Type B pancreatic cell (in vitro differentiated cells): ENCODE measurements at regions not wholly inside any gene's neighbourhood (a gene's known extent, or its start where the extent isn't known, plus 50 kb on each side); places are given as distances from the start of the nearest gene placed in this dataset.

Experiments
- DNase-seq: peaks from one replicate; pipeline ENCODE4 v3.0.0; 2021; ENCODE audit warnings: mixed read lengths; ENCODE audit not compliant: unreplicated experiment; ENCODE audit errors: extremely low spot score
- H3K27ac Mint-ChIP-seq: 2 replicates; pipeline ENCODE4 v1.8.0; 2021; ENCODE audit warnings: mild to moderate bottlenecking, mixed read lengths
- H3K27me3 Mint-ChIP-seq: 2 replicates; pipeline ENCODE4 v1.8.0; 2021; ENCODE audit warnings: mixed read lengths
- H3K36me3 Mint-ChIP-seq: 2 replicates; pipeline ENCODE4 v1.8.0; 2021; ENCODE audit warnings: mixed read lengths
- H3K4me1 Mint-ChIP-seq: one replicate; pipeline ENCODE4 v1.8.0; 2021; ENCODE audit warnings: mixed read lengths; ENCODE audit not compliant: unreplicated experiment
- H3K4me3 Mint-ChIP-seq: 2 replicates; pipeline ENCODE4 v1.8.0; 2021; ENCODE audit warnings: mild to moderate bottlenecking, mixed read lengths
- H3K9me3 Mint-ChIP-seq: 2 replicates; pipeline ENCODE4 v1.8.0; 2021; ENCODE audit warnings: mixed read lengths
- TF ChIP-seq, protein P1 (sequence below): fragments of 200-600 bp; sonication (generic); conservative IDR thresholded peaks from 2 replicates; pipeline ENCODE4 v1.5.0; 2021; ENCODE audit warnings: antibody characterized with exemption, mild to moderate bottlenecking

DNA sequence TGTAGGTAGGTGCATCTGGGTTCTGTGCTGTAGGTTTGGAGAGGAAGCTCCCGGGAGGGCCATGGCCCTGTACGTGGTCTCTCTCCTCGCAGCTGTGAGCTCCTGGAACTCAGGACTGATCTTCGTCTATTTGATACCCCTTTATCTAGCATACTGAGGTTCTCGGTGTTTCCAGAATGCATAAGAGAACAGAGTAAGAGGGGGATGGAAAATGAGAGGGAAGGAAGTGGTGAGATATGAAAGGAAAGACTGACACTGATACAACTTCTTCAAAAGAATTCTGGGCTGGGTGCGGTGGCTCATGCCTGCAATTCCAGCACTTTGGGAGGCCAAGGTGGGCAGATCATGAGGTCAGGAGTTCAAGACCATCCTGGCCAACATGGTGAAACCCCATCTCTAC lies 90.7 kb downstream of the CHRD start:
- no peaks in the 10 kb centered on the region for H3K36me3 Mint-ChIP-seq
- TF ChIP-seq, protein P1, sequence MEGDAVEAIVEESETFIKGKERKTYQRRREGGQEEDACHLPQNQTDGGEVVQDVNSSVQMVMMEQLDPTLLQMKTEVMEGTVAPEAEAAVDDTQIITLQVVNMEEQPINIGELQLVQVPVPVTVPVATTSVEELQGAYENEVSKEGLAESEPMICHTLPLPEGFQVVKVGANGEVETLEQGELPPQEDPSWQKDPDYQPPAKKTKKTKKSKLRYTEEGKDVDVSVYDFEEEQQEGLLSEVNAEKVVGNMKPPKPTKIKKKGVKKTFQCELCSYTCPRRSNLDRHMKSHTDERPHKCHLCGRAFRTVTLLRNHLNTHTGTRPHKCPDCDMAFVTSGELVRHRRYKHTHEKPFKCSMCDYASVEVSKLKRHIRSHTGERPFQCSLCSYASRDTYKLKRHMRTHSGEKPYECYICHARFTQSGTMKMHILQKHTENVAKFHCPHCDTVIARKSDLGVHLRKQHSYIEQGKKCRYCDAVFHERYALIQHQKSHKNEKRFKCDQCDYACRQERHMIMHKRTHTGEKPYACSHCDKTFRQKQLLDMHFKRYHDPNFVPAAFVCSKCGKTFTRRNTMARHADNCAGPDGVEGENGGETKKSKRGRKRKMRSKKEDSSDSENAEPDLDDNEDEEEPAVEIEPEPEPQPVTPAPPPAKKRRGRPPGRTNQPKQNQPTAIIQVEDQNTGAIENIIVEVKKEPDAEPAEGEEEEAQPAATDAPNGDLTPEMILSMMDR = no peak
- no peak overlapping the region for H3K4me3 Mint-ChIP-seq
- H3K27me3 Mint-ChIP-seq = peaks cover 18% of the 10 kb centered on the region
- no peak for DNase-seq
- no peak overlapping the region for H3K27ac Mint-ChIP-seq
- no peaks in the 10 kb centered on the region for H3K9me3 Mint-ChIP-seq
- no peaks in the 10 kb centered on the region for H3K4me1 Mint-ChIP-seq

DNA sequence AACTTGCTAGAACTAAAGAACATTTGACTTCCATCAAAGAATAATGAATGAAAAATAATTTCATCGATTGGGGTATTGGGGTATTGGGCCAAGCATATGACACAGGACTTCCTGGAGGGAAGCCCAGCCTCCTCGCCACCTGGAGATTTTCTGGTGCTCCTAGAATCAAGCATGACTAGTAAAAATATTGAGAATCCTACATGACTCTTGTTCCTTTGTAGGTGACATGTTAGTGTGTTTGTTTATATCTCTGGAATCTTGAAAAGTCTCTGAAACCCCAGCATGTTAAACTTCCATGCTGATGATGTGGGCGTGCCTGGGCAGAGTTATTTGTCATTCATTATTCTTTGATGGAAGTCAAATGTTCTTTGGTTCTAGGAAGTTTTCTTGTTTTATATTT lies 90.1 kb upstream of the EPHB3 start:
- Mint-ChIP-seq H3K4me1 (no peaks in the 10 kb centered on the region), H3K36me3 (no peaks in the 10 kb centered on the region), H3K27me3 (peaks cover 25% of the 10 kb centered on the region), H3K9me3 (no peaks in the 10 kb centered on the region), H3K27ac (peak overlapping the region; percentile 20), H3K4me3 (no peak overlapping the region)
- TF ChIP-seq, protein P1 = no peak
- no peak for DNase-seq

DNA sequence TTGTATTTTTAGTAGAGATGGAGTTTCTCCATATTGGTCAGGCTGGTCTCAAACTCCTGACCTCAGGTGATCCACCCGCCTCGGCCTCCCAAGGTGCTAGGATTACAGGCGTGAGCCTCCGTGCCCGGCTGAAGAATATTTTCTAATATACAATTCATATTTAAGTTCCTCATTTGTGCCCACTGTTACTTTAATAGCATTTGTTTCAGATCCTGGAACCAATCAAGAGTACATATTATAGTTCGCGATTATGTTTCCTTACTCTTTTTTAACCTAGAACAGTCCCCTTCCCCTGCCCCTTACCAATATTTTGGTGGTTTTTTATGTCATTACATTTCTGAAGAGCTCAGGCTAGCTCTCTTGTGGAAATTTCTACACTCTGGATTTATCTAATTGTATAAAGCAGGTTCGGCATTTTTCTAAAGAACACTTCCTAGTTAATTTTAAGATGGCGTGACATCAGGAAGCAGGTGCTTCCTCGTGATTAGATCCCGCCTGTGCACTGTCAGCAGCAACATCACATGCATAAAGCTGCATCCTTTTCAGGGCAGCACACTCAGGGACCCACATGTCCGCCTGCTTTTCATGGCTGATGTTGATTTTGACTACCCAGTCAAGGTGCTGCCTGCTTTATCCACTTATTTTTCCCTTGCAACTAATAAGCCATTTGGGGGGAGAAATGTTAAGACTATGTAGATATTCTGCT lies 88.7 kb upstream of the EPHB3 start:
- no peaks in the 10 kb centered on the region for H3K4me1 Mint-ChIP-seq
- H3K36me3 Mint-ChIP-seq = no peaks in the 10 kb centered on the region
- peaks cover 25% of the 10 kb centered on the region for H3K27me3 Mint-ChIP-seq
- no peak overlapping the region for H3K27ac Mint-ChIP-seq
- TF ChIP-seq, protein P1 = no peak
- no peak for DNase-seq
- no peaks in the 10 kb centered on the region for H3K9me3 Mint-ChIP-seq
- no peak overlapping the region for H3K4me3 Mint-ChIP-seq

DNA sequence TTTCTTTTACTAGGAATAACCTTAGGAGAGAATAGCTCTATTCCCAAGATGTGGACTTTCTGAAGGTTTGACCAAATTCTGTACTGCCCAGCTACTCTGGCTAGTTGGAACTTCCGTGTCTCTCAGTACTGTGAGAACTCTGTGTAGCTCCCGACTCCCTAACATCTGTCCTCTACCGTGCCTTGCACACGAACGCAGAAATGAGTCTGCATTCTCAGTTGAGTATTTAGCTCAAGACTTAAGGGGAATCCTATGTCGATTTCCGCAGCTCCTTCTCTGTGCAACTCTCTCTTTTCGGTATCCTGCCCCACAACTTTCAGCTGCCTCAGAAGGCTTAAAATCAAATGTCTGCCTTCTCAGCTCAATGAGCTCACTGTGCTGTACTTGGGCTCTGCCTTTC lies 86.7 kb upstream of the EPHB3 start:
- H3K36me3 Mint-ChIP-seq = no peaks in the 10 kb centered on the region
- H3K4me3 Mint-ChIP-seq = no peak overlapping the region
- peaks cover 24% of the 10 kb centered on the region for H3K27me3 Mint-ChIP-seq
- H3K4me1 Mint-ChIP-seq = no peaks in the 10 kb centered on the region
- DNase-seq = no peak
- TF ChIP-seq, protein P1 = no peak
- H3K9me3 Mint-ChIP-seq = no peaks in the 10 kb centered on the region
- H3K27ac Mint-ChIP-seq = no peak overlapping the region

DNA sequence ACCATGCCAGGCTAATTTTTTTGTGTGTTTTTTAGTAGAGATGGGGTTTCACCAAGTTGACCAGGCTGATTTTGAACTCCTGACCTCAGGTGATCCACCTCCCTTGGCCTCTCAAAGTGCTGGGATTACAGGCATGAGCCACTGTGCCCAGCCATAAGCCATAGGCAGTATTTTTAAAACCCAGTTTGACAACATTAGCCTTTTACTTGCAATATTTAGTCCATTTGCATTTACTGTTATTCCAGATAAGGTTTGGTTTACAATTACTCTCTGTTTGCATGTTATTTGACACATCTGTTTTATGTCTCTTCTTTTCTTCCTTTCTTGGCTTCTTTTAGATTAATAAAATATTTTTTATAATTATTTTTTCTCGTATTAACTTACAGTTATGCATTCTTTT lies 83.6 kb upstream of the EPHB3 start:
- no peak overlapping the region for H3K4me3 Mint-ChIP-seq
- no peak for DNase-seq
- peaks cover 31% of the 10 kb centered on the region for H3K27me3 Mint-ChIP-seq
- peaks cover 5% of the 10 kb centered on the region for H3K4me1 Mint-ChIP-seq
- H3K36me3 Mint-ChIP-seq = no peaks in the 10 kb centered on the region
- TF ChIP-seq, protein P1 = no peak
- H3K9me3 Mint-ChIP-seq = no peaks in the 10 kb centered on the region
- H3K27ac Mint-ChIP-seq = no peak overlapping the region
